Thymus (tissue), 11 donors: ENCODE measurements at regions not wholly inside any gene's neighbourhood (a gene's known extent, or its start where the extent isn't known, plus 50 kb on each side); places are given as distances from the start of the nearest gene placed in this dataset.

Experiments used
- DNase-seq, 9 donors: peaks; one replicate each; pipeline ENCODE4 v3.0.0-alpha.2; 2013; ENCODE audit warnings: low spot score in 9 of 9, low read depth in 6 of 9, missing footprints in 1 of 9
- H3K27ac ChIP-seq, 2 donors: one replicate each; pipeline ENCODE4 v1.5.1; 2013; ENCODE audit warnings: control low read depth in 1 of 2, low read depth in 1 of 2, low read length in 1 of 2, mild to moderate bottlenecking in 1 of 2, moderate library complexity in 1 of 2
- H3K27me3 ChIP-seq, 2 donors: one replicate each; pipeline ENCODE4 v1.5.1; 2013; ENCODE audit warnings: low read length in 1 of 2; ENCODE audit not compliant: control insufficient read depth in 2 of 2, insufficient read depth in 1 of 2
- H3K36me3 ChIP-seq, 2 donors: one replicate each; pipeline ENCODE4 v1.5.1; 2013; ENCODE audit warnings: low read length in 1 of 2, mild to moderate bottlenecking in 1 of 2, moderate library complexity in 1 of 2; ENCODE audit not compliant: control insufficient read depth in 2 of 2, insufficient read depth in 2 of 2
- H3K4me1 ChIP-seq, 2 donors: one replicate each; pipeline ENCODE4 v1.5.1; 2013; ENCODE audit warnings: low read length in 2 of 2; ENCODE audit not compliant: control insufficient read depth in 2 of 2, insufficient read depth in 2 of 2
- H3K4me3 ChIP-seq, 2 donors: one replicate each; pipeline ENCODE4 v1.5.1; 2013; ENCODE audit warnings: low read length in 2 of 2, control low read depth in 1 of 2, mild to moderate bottlenecking in 1 of 2
- H3K9me3 ChIP-seq, 2 donors: one replicate each; pipeline ENCODE4 v1.5.1; 2013; ENCODE audit warnings: low read length in 1 of 2, mild to moderate bottlenecking in 1 of 2; ENCODE audit not compliant: control insufficient read depth in 2 of 2, insufficient read depth in 1 of 2
- WGBS: extraction: QIAGEN DNeasy Blood & Tissue Kit; methylation state at CpG from one replicate; pipeline ENCODE4 v1.1.7; 2013; 5-methylcytosine and 5-hydroxymethylcytosine counted together
- donor health status: healthy.

GRCh38 chr3:20405231-20405630 is 219.2 kb upstream of the SGO1 start:
- Histone ChIP-seq H3K4me3 (no peak overlapping the region), H3K36me3 (no peaks in the 10 kb centered on the region), H3K27me3 (no peaks in the 10 kb centered on the region), H3K9me3 (no peaks in the 10 kb centered on the region), H3K4me1 (no peaks in the 10 kb centered on the region), H3K27ac (no peak overlapping the region)
- no peak for DNase-seq
- 89% methylated on average over 3 of the region's 3 CpGs for WGBS

GRCh38 chr3:20404741-20405100 is 218.7 kb upstream of the SGO1 start:
- no peaks in the 10 kb centered on the region for H3K27me3 ChIP-seq
- H3K4me1 ChIP-seq: no peaks in the 10 kb centered on the region

GRCh38 chr3:20403986-20404740 is 218.2 kb upstream of the SGO1 start:
- Histone ChIP-seq H3K36me3 (no peaks in the 10 kb centered on the region), H3K9me3 (no peaks in the 10 kb centered on the region), H3K4me3 (no peak overlapping the region), H3K4me1 (no peaks in the 10 kb centered on the region), H3K27me3 (no peaks in the 10 kb centered on the region), H3K27ac (no peak overlapping the region)
- no peak for DNase-seq
- WGBS: 94% methylated on average over 3 of the region's 3 CpGs

More at GRCh38 chr3:20404741-20405100, 218.7 kb upstream of the SGO1 start:
- no peak for DNase-seq
- H3K36me3 ChIP-seq: no peaks in the 10 kb centered on the region
- no peaks in the 10 kb centered on the region for H3K9me3 ChIP-seq
- no peak overlapping the region for H3K27ac ChIP-seq
- no peak overlapping the region for H3K4me3 ChIP-seq

GRCh38 chr3:20401253-20401652 is 215.2 kb upstream of the SGO1 start:
- no peaks in the 10 kb centered on the region for H3K36me3 ChIP-seq
- H3K9me3 ChIP-seq: no peaks in the 10 kb centered on the region
- H3K4me3 ChIP-seq: no peak overlapping the region
- DNase-seq: no peak
- no peaks in the 10 kb centered on the region for H3K4me1 ChIP-seq
- 98% methylated on average over 4 of the region's 4 CpGs for WGBS
- no peaks in the 10 kb centered on the region for H3K27me3 ChIP-seq
- H3K27ac ChIP-seq: no peak overlapping the region

- WGBS: 90% methylated on average over 1 of the region's 1 CpG
- Histone ChIP-seq H3K36me3 (no peaks in the 10 kb centered on the region), H3K27ac (no peak overlapping the region), H3K9me3 (no peaks in the 10 kb centered on the region), H3K27me3 (no peaks in the 10 kb centered on the region), H3K4me3 (no peak overlapping the region), H3K4me1 (no peaks in the 10 kb centered on the region)
- no peak for DNase-seq
Observed at GRCh38 chr3:20400686-20401085, 214.7 kb upstream of the SGO1 start.

- H3K27me3 ChIP-seq: no peaks in the 10 kb centered on the region
- H3K4me3 ChIP-seq: no peak overlapping the region
- H3K4me1 ChIP-seq: no peaks in the 10 kb centered on the region
- no peaks in the 10 kb centered on the region for H3K36me3 ChIP-seq
- no peak overlapping the region for H3K27ac ChIP-seq
- H3K9me3 ChIP-seq: no peaks in the 10 kb centered on the region
- WGBS: 87% methylated on average over 2 of the region's 2 CpGs
- DNase-seq: no peak
Observed at GRCh38 chr3:20400281-20400680, 214.3 kb upstream of the SGO1 start.

DNA sequence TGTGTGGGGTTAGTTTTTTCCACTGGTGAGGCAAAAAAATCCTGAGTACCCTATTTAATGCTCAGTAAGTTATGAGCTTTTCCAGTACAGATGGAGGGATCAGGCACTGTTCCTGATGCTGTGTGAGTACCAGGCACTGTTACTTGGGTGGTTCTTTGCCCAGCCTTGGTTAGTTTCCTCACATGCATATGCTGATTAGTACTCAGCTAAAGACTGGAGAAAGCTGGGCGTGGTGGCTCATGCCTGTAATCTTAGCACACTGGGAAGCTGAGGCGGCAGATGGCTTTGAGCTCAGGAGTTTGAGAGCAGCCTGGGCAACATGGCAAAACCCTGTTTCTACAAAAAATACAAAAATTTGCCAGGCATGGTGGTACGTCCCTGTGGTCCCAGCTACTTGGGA is 210.3 kb upstream of the SGO1 start:
- no peaks in the 10 kb centered on the region for H3K27me3 ChIP-seq
- DNase-seq: no peak
- no peaks in the 10 kb centered on the region for H3K4me1 ChIP-seq
- no peaks in the 10 kb centered on the region for H3K36me3 ChIP-seq
- WGBS: 91% methylated on average over 3 of the region's 3 CpGs
- H3K9me3 ChIP-seq: no peaks in the 10 kb centered on the region
- no peak overlapping the region for H3K4me3 ChIP-seq
- H3K27ac ChIP-seq: no peak overlapping the region

GRCh38 chr3:20395692-20396091 is 209.7 kb upstream of the SGO1 start:
- DNase-seq: no peak
- no peaks in the 10 kb centered on the region for H3K4me1 ChIP-seq
- no peak overlapping the region for H3K4me3 ChIP-seq
- no peaks in the 10 kb centered on the region for H3K36me3 ChIP-seq
- WGBS: 84% methylated on average over 4 of the region's 4 CpGs
- H3K27me3 ChIP-seq: no peaks in the 10 kb centered on the region
- H3K9me3 ChIP-seq: no peaks in the 10 kb centered on the region
- no peak overlapping the region for H3K27ac ChIP-seq

DNA sequence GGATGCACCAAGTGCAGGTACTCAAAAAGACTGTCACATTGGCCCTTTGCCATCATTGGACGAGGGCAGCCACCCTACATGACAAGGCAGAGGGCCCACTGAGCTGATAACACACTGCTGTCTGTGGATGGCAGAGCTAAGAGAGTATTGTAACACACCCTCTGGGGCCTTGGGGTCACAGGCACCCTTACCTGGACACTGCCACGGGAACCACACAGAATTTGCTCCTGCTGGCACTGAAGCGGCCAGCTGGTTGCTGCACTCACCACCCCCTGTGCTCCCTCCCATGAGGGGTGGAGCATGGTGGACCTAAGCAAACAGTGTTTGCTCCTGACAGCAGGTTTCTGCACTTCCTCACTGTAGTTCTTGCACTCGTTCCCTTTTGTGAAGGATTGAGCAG is 208.2 kb upstream of the SGO1 start:
- whole genome bisulfite sequencing: 78% methylated on average over 4 of the region's 4 CpGs
- DNase-seq: no peak
- Histone ChIP-seq H3K27ac (no peak overlapping the region), H3K4me1 (no peaks in the 10 kb centered on the region), H3K36me3 (no peaks in the 10 kb centered on the region), H3K27me3 (no peaks in the 10 kb centered on the region), H3K9me3 (no peaks in the 10 kb centered on the region), H3K4me3 (no peak overlapping the region)
